ENCODE measurements at regions not wholly inside any gene's neighbourhood (a gene's known extent, or its start where the extent isn't known, plus 50 kb on each side); places are given as distances from the start of the nearest gene placed in this dataset.

DNA sequence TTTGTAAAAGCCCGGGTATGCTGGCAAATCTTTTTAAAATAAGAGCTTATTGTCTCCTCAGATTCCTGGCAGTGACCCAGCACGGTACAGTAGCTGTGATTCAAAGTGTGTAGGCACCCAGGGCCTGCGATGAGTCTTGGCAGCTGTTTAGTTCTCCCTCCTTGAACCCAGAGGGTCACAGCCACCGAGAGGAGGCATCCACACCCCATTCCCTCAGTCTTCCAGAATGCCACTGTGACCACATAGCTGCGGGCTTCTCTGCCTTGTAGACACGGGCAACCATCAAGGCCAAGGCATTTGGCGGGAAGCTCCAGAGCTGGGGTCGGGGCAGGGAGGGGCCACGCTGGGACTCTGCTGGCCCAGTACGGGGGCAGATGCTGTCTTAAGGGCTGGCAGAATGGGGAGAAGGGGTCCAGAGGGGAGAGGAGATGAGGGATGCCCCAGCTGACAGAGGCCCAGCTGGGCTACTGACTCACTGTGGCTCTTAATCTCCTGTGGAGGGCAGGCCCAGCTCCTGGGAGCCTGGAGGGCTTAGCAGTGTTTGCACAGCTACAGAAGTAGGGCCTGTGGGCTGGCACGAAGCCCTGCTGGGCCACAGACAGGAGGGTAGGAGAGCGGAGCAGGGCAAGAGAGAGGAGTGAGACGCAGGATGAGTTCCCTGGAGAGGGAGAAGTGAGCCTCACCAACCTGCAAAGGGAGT, 68.8 kb upstream of the DLG1 start:
- Histone ChIP-seq H3K4me3 (no peak overlapping the region), H3K27me3 (no peaks in the 10 kb centered on the region), H3K4me2 (no peak overlapping the region), H3K36me3 (replicated peaks; ENCODE audit: insufficient read depth, low read depth) (no peaks in the 10 kb centered on the region), H3K9me2 (replicated peaks; ENCODE audit: insufficient read depth) (no peaks in the 10 kb centered on the region), H4K20me1 (ENCODE audit: insufficient read depth, poor library complexity, severe bottlenecking) (no peaks in the 10 kb centered on the region), H3K9me3 (ENCODE audit: low read depth) (no peaks in the 10 kb centered on the region), H2AFZ (no peak overlapping the region), H3K4me1 (ENCODE audit: insufficient read depth) (peaks cover 25% of the 10 kb centered on the region), H3K79me2 (no peaks in the 10 kb centered on the region), H3K27ac (no peak overlapping the region)
- no peak for TF ChIP-seq EZH2phosphoT487 (IDR thresholded peaks at IDR 0.05; ENCODE audit: low read depth, severe bottlenecking, unreplicated experiment)
- TF ChIP-seq, protein P1, sequence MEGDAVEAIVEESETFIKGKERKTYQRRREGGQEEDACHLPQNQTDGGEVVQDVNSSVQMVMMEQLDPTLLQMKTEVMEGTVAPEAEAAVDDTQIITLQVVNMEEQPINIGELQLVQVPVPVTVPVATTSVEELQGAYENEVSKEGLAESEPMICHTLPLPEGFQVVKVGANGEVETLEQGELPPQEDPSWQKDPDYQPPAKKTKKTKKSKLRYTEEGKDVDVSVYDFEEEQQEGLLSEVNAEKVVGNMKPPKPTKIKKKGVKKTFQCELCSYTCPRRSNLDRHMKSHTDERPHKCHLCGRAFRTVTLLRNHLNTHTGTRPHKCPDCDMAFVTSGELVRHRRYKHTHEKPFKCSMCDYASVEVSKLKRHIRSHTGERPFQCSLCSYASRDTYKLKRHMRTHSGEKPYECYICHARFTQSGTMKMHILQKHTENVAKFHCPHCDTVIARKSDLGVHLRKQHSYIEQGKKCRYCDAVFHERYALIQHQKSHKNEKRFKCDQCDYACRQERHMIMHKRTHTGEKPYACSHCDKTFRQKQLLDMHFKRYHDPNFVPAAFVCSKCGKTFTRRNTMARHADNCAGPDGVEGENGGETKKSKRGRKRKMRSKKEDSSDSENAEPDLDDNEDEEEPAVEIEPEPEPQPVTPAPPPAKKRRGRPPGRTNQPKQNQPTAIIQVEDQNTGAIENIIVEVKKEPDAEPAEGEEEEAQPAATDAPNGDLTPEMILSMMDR (IDR thresholded peaks at IDR 0.05; ENCODE audit: poor library complexity) = no peak
- TF ChIP-seq EZH2 (IDR thresholded peaks at IDR 0.05; ENCODE audit: borderline replicate concordance) = no peak
- WGBS (ENCODE audit: low lambda C conversion rate, missing lambda C conversion rate) = 81% methylated on average over 13 of the region's 13 CpGs
- peak; percentile 44 for DNase-seq (ENCODE audit: low spot score)

DNA sequence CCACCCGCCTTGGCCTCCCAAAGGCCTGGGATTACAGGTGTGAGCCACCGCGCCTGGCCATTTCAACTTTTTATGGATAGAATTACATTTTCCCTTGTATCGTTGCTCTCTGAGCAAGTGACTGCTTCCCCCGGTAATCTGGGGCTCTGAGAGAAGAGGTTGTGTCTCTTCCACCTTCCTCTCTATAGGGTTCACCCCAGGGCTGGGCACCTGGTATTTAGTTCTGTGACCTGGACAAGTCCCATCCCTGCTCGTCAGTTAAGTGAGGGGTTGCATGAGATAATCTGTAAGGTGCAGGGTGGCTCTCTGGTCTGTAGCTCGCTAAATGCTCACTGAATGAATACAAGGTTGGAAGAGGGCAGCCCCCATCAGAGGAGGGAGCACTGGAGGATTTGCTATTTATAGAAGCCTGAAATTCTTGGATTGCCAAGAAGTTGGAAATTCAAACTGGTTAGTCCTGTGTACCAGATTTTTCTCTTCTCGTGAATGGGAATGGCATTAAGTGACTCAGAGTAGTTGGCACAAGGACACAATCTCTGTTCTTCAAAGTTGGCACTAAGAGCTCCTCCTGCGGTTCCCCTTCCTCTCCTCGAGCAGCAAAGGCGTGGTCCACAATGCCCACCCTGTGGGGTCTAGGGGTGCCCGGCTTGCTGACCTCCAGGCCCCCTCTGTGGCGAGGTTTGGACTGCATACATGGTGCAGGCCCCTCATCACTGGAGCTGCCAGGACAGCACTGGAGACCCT, 68.1 kb upstream of the DLG1 start:
- Histone ChIP-seq H3K4me2 (no peak overlapping the region), H3K4me1 (ENCODE audit: insufficient read depth) (peaks cover 20% of the 10 kb centered on the region), H3K9me3 (ENCODE audit: low read depth) (no peaks in the 10 kb centered on the region), H4K20me1 (ENCODE audit: insufficient read depth, poor library complexity, severe bottlenecking) (no peaks in the 10 kb centered on the region), H3K9me2 (replicated peaks; ENCODE audit: insufficient read depth) (no peaks in the 10 kb centered on the region), H2AFZ (no peak overlapping the region), H3K79me2 (no peaks in the 10 kb centered on the region), H3K4me3 (no peak overlapping the region), H3K27me3 (no peaks in the 10 kb centered on the region), H3K36me3 (replicated peaks; ENCODE audit: insufficient read depth, low read depth) (no peaks in the 10 kb centered on the region), H3K27ac (no peak overlapping the region)
- no peak for DNase-seq (ENCODE audit: low spot score)
- TF ChIP-seq, protein P1 (IDR thresholded peaks at IDR 0.05; ENCODE audit: poor library complexity) = no peak
- no peak for TF ChIP-seq EZH2phosphoT487 (IDR thresholded peaks at IDR 0.05; ENCODE audit: low read depth, severe bottlenecking, unreplicated experiment)
- 92% methylated on average over 13 of the region's 13 CpGs for WGBS (ENCODE audit: low lambda C conversion rate, missing lambda C conversion rate)

DNA sequence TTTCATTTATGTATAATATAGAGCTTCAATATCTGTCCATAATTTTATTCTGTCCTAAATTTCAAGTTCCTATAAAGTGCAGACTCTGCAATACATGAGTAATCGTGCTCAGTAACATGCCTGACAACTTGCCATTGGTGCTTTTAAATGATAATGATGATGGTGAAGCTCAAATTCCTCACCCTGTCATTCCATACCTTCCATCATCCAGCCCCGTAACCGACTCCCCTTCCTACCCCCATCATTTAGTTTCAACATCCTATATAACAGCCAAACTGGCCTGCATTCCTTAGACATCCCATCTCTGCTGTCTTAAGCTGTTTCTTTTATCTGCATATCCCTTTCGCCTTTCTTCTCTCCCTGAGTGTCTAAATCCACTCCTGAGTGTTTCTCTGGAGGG, 67.2 kb upstream of the DLG1 start:
- Histone ChIP-seq H3K27me3 (no peaks in the 10 kb centered on the region), H3K4me1 (ENCODE audit: insufficient read depth) (peaks cover 11% of the 10 kb centered on the region), H2AFZ (no peak overlapping the region), H3K4me2 (no peak overlapping the region), H3K36me3 (replicated peaks; ENCODE audit: insufficient read depth, low read depth) (no peaks in the 10 kb centered on the region), H3K27ac (no peak overlapping the region), H4K20me1 (ENCODE audit: insufficient read depth, poor library complexity, severe bottlenecking) (no peaks in the 10 kb centered on the region), H3K9me3 (ENCODE audit: low read depth) (no peaks in the 10 kb centered on the region), H3K4me3 (no peak overlapping the region), H3K79me2 (no peaks in the 10 kb centered on the region), H3K9me2 (replicated peaks; ENCODE audit: insufficient read depth) (no peaks in the 10 kb centered on the region)
- 79% methylated on average over 4 of the region's 4 CpGs for WGBS (ENCODE audit: low lambda C conversion rate, missing lambda C conversion rate)
- no peak for DNase-seq (ENCODE audit: low spot score)
- TF ChIP-seq EZH2phosphoT487 (IDR thresholded peaks at IDR 0.05; ENCODE audit: low read depth, severe bottlenecking, unreplicated experiment) (no peak), EZH2 (IDR thresholded peaks at IDR 0.05; ENCODE audit: borderline replicate concordance) (no peak)
- TF ChIP-seq, protein P1 (IDR thresholded peaks at IDR 0.05; ENCODE audit: poor library complexity) = no peak

Measured in hepatocyte (in vitro differentiated cells).